ENCODE measurements at regions not wholly inside any gene's neighbourhood (a gene's known extent, or its start where the extent isn't known, plus 50 kb on each side); places are given as distances from the start of the nearest gene placed in this dataset.
"Not testable (repeated sequence)": the region's sequence is repeated elsewhere in the genome, so short reads cannot be mapped to it uniquely, and the experiment has no call there.

GRCh38 chr12:83896416-83896815, 1016.2 kb downstream of the SLC6A15 start:
- FAIRE-seq (no peak), DNase-seq (ENCODE audit: extremely low spot score, insufficient read length, low read depth) (no peak)

GRCh38 chr12:83893101-83893500, 1019.5 kb downstream of the SLC6A15 start:
- FAIRE-seq (no peak), DNase-seq (ENCODE audit: extremely low spot score, insufficient read length, low read depth) (no peak)

GRCh38 chr12:83889745-83890144, 1022.9 kb downstream of the SLC6A15 start:
- no peak for DNase-seq (ENCODE audit: extremely low spot score, insufficient read length, low read depth)
- no peak for FAIRE-seq

DNA sequence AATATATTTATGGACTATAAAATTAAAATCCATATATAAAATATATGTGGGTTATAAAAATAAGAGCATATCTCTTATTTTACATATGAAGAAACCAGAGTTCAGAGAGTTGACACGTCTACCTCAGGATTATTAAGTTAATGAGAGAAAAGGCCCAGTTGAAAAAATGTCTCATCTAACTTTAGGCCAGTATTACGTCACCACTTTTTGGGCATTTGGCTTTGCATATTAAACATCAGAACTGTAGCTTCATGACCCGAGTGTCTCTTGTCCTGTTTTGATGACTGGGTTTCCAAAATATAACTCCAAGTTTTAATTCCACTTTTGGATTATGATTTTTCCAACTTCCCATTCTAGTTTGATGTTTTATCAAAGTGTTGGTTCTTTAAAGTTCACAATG, 1026.1 kb downstream of the SLC6A15 start:
- FAIRE-seq: no peak
- DNase-seq (ENCODE audit: extremely low spot score, insufficient read length, low read depth): no peak

DNA sequence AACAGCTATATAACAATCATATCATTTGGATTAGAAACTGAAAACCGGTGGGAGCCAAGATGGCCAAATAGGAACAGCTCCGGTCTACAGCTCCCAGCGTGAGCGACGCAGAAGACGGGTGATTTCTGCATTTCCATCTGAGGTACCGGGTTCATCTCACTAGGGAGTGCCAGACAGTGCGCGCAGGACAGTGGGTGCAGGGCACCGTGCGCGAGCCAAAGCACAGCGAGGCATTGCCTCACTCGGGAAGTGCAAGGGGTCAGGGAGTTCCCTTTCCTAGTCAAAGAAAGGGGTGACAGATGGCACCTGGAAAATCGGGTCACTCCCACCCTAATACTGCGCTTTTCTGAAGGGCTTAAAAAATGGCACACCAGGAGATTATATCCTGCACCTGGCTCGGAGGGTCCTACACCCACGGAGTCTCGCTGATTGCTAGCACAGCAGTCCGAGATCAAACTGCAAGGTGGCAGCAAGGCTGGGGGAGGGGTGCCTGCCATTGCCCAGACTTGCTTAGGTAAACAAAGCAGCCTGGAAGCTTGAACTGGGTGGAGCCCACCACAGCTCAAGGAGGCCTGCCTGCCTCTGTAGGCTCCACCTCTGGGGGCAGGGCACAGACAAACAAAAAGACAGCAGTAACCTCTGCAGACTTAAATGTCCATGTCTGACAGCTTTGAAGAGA, 1041.5 kb downstream of the SLC6A15 start:
- not testable (repeated sequence) for DNase-seq (ENCODE audit: extremely low spot score, insufficient read length, low read depth)

DNA sequence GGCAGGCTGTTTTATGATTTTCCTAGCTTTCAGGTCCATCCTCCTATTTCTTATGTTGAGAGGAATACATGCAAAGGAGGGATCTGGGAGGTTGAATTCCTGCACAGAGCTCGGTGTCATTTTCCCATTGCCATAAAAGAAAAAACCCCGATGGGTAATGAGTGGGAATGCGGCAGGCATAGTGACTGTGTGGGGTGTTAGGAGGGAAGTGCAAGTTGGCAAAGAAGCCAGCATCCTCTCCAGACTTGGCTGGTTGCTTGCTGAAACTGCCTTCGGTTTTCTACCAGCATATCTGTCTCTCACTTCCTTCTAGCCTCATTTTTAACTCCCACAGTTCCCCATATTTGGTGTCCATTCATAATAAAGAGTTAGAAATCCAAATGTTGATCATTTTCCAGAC, 1046.1 kb downstream of the SLC6A15 start:
- DNase-seq (ENCODE audit: extremely low spot score, insufficient read length, low read depth): no peak
- FAIRE-seq: no peak

More for the DNA sequence above, 1041.5 kb downstream of the SLC6A15 start:
- FAIRE-seq: not testable (repeated sequence)

DNA sequence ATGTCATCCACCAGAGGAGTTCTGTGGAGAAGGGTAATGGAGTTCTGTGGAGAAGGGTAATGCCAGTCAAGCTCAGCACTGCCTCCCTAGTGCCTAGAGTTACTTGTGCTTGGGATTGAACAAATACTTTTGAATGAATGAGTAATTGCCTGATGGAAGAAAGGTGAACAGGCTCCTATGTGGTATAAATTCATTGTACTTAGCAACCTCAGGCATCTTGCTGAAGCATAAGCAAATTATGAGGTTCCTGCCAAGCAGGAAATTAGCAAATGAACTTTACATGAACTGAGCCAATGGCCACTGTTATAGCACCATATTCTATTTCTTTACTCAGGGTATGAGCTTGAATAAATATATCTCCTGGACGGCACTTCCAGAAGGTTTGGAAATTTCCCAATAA, 1047.2 kb downstream of the SLC6A15 start:
- DNase-seq (ENCODE audit: extremely low spot score, insufficient read length, low read depth): no peak
- FAIRE-seq: no peak

- FAIRE-seq: no peak
Observed at GRCh38 chr12:83864054-83864453, 1048.5 kb downstream of the SLC6A15 start.

DNA sequence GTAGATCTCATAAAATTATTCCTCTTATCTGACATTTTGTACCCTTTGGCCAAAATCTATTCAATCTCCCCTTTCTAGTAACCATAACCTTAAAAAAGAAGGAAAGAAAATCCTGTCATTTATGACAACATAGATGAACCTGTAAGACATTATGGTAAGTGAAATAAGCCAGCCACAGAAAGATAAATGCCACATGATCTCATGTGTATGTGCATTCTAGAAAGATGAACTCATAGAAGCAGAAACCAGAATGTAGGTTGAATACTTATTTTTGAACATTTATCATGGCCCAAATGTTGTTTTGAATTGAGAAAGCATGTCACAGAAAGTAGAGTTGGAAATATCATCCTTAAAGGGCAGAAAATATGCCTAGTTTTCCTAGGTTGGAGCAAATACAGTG, 1053.6 kb downstream of the SLC6A15 start:
- FAIRE-seq (no peak), DNase-seq (ENCODE audit: extremely low spot score, insufficient read length, low read depth) (no peak)

More at GRCh38 chr12:83864054-83864453, 1048.5 kb downstream of the SLC6A15 start:
- no peak for DNase-seq (ENCODE audit: extremely low spot score, insufficient read length, low read depth)

DNA sequence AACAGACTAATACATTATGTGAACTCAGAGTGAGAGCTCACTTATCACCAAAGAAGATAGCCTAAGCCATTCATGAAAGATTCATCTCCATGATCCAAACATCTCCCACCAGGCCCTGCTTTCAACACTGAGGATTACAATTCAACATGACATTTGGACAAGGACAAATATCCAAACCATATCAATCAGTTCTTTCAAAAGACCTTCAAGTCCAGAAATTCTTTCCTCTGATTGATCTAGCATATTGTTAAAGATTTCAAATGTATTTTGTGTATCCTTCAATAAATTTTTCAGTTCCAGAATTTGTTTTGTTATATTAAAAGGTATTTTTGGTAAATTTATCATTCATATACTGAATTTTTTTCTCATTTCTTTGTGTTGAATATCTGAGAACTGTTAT, 1055.8 kb downstream of the SLC6A15 start:
- DNase-seq (ENCODE audit: extremely low spot score, insufficient read length, low read depth) (no peak), FAIRE-seq (no peak)

GRCh38 chr12:83850531-83850930, 1062.1 kb downstream of the SLC6A15 start:
- DNase-seq (ENCODE audit: extremely low spot score, insufficient read length, low read depth) (no peak), FAIRE-seq (no peak)

GRCh38 chr12:83848702-83849101, 1063.9 kb downstream of the SLC6A15 start:
- FAIRE-seq (no peak), DNase-seq (ENCODE audit: extremely low spot score, insufficient read length, low read depth) (no peak)

GRCh38 chr12:83843541-83843940, 1069.1 kb downstream of the SLC6A15 start:
- DNase-seq (ENCODE audit: extremely low spot score, insufficient read length, low read depth) (no peak), FAIRE-seq (no peak)

- DNase-seq (ENCODE audit: extremely low spot score, insufficient read length, low read depth): no peak
- FAIRE-seq: no peak
Observed at GRCh38 chr12:83841620-83842019, 1071.0 kb downstream of the SLC6A15 start.

DNA sequence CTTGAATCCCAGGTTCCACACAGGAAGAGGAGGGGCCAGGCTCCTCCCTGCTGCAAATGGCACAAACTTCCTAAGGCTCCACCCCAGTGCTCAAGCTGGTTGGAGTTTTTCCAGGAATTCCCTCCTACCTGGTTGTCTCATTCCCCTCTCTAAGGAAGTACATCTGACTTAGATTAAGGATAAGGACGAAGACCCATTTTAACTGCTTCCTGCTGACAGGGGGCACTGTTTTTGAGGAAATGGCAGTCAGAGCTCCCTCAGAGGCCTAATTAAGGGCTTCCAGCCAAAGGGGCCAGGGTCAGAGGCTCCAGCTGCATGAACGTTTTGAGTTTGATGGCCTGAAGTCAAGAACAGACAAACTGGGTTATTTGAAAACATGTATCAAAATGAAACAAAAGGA, 1084.7 kb downstream of the SLC6A15 start:
- no peak for DNase-seq (ENCODE audit: extremely low spot score, insufficient read length, low read depth)
- FAIRE-seq: no peak

DNA sequence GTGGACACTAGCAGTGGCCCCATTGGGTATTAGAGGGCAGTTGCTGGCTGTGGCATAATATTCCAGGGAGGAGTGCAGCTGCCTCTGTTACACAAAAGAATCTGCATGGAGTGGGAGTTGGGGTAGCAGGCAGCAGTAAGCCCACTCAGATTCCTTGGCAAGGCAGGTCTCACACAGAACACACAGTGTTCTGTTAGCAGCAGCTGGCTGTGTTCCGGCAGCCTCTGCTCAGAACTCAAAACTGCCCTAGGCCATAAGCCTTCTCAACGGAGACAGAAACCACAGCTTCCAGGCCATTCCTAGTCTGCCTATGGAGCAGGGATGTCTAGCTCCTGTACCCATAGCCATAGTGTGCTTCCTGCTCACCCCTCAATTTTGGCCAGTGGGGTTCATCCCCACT, 1085.4 kb downstream of the SLC6A15 start:
- FAIRE-seq: no peak

GRCh38 chr12:83826112-83826511, 1086.5 kb downstream of the SLC6A15 start:
- DNase-seq (ENCODE audit: extremely low spot score, insufficient read length, low read depth): no peak

More for the DNA sequence above, 1085.4 kb downstream of the SLC6A15 start:
- no peak for DNase-seq (ENCODE audit: extremely low spot score, insufficient read length, low read depth)

DNA sequence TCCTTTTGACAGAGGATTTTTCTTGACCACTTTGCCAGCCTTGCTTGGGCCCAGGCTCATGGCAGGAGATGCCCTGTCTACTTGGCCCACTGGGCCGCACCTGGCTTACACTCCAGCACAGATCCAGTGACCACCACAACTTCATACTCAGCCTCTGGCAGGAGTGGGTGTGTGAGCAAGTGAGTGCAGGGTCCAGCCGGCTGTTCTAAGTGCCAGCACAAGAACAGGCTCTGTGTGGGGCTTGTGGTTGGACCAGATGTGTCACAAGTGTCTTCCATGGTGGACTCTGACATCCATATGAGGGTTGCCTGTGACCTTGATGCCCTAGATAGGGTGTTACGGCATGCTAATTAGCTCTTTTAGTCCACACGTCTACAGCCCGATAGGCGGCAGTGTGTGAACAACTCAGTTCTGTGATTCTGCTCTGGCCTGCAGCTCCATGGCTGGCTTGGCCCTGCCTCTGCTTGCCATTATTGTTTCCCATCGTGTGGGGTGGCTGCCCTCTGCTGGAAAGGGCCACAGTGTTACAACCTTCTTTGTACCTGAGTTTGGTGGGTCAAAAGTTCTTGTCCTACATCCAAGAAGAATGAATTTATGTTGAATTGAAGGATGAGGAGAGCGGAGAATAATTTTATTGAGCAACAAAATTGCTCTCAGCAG, 1089.1 kb downstream of the SLC6A15 start:
- peak; percentile 11 for DNase-seq (ENCODE audit: extremely low spot score, insufficient read length, low read depth)
- peak; percentile 80 for FAIRE-seq

More at GRCh38 chr12:83826112-83826511, 1086.5 kb downstream of the SLC6A15 start:
- peak; percentile 54 for FAIRE-seq

- no peak for DNase-seq (ENCODE audit: extremely low spot score, insufficient read length, low read depth)
- no peak for FAIRE-seq
Observed at GRCh38 chr12:83821967-83822366, 1090.6 kb downstream of the SLC6A15 start.

- FAIRE-seq: no peak
- no peak for DNase-seq (ENCODE audit: extremely low spot score, insufficient read length, low read depth)
Observed at GRCh38 chr12:83818881-83819280, 1093.7 kb downstream of the SLC6A15 start.

DNA sequence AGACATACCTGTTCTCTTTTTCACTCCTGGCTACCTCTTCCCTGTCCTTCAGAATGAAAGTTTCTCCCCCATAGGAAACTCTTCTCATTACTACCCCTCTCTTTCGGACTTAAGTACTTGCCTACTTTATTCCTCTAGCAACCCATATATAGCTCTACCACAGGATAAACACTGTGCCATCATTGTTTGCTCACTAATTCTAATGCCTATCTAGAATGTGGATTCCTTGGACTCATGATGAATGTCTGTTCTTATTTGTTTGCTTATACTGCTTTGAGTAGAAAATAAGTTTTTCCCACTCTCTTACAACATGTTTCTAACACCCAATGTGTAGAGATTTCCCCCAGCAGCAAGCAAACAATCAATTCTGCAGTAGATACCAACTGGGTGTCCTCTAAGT, 1094.9 kb downstream of the SLC6A15 start:
- DNase-seq (ENCODE audit: extremely low spot score, insufficient read length, low read depth) (no peak), FAIRE-seq (no peak)

DNA sequence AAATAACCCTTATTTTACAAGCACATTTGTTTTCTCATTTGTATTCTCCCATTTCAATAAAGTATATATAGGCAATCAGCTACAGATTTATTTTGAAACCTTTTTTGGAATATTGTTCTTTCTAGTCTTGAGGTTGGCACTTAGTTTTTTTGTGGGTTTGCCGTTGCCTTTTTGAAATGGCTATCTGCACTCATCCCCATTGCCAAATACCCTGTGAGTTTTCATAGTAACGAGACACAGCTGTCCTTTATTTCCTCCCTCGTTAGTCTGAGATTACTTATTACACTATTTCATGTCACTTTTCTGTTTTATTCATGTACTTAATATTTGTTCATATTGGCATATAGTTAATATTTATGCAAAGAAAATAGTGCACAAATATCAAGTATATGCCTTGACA, 1104.0 kb downstream of the SLC6A15 start:
- FAIRE-seq (no peak), DNase-seq (ENCODE audit: extremely low spot score, insufficient read length, low read depth) (no peak)

Data from GM18507 (cell line).